ENCODE measurements at regions not wholly inside any gene's neighbourhood (a gene's known extent, or its start where the extent isn't known, plus 50 kb on each side); places are given as distances from the start of the nearest gene placed in this dataset.

DNA sequence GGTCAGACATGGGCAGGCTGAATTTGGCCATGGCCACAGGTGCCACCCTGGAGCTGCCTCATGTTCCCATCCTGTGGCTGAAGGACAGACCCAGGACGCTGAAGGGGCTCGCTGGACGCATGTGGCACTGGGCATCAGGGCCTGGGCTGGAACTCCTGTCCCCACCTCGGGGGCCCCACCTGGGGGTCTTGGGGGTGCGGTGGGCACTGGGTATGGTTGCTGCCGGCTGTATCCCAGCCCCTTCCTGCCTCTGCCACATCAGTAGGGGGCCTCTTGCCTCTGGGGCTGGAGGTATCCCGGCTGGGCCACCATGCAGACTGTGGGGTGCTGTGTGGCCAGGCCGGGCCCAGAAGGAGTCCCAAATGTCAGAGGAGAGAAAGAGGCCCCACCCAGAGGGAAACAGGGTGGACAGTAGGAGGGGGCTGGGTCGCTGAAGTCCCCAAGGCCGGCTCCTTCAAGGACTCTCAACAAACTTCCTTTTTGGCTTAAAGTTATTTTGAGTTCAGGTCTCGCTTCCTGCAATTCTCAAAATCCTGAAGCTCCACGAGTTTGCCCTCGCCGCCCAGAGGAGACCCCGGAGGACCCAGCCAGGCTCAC is 78.7 kb downstream of the SIK1 start:
- no peak for DNase-seq (ENCODE audit: low read depth, low spot score)

DNA sequence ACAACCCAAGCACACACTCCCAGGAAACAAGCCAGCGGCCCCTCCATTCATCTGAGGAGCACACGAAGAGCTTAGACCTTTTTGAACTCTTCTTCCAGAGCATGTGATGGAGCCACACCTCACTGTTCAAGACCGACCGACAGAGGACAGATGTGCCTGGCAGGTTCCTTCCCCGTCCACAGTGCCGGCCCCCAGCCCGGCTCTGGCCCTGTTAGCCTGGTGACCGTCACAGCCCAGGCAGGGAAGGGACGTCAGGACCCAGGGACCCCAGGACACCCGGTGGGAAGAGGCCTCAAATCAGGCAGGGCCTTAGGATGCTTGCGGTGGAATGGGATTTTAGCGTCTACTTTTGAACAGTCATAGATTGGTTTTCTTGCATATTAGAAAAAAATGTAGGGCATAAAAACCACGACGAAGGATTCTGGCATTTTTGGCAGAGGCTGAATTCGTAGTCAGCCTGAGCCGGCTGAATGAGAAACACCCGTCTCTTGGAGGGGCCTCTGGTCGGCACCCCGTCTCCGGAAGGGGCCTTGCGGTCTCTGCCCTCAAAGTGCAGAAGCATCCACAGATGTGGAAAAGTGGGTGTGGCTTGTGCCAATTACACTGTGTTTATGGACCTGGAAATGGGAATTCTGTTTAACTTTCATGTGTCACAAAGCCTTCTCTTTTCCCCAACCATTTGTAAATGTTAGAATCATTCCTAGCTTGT is 79.3 kb downstream of the SIK1 start:
- no peak for DNase-seq (ENCODE audit: low read depth, low spot score)

DNA sequence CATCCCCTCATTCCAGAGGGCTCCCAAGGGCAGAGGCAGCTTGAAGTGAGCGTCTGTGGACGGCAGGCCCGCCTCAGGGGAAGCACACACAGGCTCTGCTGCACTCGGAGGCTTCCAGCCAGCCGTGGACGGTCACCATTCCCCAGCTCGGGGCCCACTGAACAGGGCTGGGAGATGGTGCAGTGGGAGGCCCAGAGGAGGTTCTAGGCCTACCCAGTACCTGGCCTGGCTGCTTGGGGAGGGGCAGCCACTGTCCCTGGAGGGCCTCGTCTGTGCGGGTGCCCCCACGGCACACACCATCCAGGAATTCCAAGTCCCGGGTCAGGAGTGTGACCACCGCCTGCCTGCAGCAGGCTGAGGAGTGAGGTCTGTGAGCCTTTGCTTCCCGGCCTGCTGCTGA is 80.4 kb downstream of the SIK1 start:
- DNase-seq (ENCODE audit: low read depth, low spot score) = no peak

DNA sequence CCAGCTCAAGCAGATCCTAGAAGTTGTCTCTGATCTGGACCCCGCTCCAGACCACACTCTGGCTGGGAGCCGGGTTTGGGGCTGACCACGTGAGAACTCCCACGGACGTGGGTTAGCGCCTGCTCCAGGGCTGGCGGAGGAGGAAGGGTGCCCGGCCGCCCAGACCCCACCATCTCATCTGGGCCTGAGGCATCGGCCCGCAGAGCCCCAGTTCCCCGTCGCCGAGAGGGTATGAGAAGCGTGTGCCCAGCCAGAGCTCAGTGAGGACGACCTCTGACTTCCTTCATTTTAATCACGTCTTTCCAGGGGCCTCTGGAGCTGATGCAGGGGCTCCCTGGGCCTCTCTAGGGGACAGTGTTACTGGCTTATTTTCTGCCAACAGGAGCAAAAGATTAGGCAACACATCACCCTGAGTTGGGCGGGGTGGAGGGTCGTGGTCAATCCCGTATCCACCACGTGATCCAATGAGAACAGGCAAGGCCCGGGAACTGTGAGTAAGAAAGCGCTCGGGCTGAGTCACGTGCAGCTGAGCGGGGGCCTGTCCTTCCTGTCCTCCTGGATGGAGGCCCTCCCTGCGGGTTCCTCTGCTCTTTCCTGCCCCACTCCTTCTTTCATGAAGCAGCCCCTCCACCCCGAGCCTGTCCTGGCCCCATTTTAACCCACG is 81.1 kb downstream of the SIK1 start:
- DNase-seq (ENCODE audit: low read depth, low spot score) = no peak

DNA sequence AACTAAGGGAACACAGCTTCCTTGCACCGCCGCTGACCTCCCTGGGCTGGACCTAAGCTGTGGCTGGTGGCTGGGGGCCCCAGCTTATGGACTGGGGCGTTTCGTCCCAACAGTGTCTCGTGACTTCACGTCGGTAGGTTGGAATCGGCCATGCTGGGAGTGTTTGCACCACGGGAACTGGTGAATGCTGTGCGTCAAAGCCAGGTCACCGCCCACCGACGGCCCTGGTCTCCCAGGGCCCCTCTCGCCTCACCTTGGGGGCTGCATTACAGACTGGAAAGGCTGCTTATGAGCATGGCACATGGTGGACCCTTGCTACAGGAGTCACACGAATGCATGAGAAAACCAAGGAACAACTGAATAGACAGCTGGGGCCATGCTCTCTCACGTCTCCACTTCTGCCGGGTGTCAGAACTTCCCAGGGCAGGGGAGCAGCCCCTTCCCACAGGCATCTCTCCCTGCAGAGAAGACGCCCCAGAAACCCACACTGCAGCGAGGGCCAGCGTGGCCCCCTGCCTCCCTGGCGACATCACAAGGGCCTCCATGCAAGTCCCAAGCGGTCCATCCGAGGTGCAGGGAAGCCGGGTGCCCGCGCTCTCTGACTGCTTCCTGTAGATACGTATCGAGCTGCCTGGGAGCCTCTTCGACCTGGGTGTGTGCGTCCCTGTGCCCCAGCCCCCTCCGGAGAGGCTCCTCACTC is 81.7 kb downstream of the SIK1 start:
- no peak for DNase-seq (ENCODE audit: low read depth, low spot score)

GRCh38 chr21:43343992-43344886 is 82.7 kb downstream of the SIK1 start:
- no peak for DNase-seq (ENCODE audit: low read depth, low spot score)

GRCh38 chr21:43343095-43343991 is 83.6 kb downstream of the SIK1 start:
- DNase-seq (ENCODE audit: low read depth, low spot score) = no peak

- no peak for DNase-seq (ENCODE audit: low read depth, low spot score)
Measured at GRCh38 chr21:43342301-43342881, 84.5 kb downstream of the SIK1 start.

DNA sequence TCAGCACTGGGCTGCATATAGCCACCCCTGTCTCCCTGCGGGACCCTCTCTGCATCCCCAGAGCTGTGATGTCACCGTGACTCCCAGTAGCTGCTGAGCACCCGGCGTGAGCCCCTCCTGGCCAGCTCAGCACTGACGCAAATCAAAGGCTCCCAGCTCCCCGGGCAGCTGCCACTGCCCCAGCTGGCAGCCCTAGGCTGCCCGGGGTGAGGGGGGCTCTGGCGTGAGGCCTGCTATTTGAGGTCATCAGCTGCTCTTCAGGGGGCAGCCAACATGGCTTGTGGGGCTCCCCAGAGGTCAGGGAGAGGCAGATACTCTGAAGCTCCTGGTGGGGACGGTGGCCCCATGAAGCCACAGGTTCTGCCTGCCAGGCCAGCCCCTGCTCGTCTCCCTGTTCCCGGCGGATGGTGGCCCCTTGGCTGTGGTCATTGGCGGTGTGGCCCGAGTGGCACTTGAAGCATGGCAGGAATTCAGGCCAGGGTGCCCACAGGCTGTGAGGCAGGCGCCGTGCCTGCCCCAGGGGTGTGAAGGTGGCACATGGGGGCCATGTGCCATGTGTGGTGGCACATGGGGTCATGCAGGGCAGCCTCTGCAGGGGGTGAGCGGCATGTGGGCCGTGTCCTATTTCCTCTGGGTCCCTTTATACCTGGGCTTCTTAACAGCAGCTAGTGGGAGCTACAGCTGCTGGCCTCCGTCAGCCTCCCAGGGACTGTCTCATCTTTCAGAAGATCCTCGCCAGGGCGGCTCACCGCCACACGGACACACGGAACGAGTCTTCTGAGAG is 85.4 kb downstream of the SIK1 start:
- no peak for DNase-seq (ENCODE audit: low read depth, low spot score)

DNA sequence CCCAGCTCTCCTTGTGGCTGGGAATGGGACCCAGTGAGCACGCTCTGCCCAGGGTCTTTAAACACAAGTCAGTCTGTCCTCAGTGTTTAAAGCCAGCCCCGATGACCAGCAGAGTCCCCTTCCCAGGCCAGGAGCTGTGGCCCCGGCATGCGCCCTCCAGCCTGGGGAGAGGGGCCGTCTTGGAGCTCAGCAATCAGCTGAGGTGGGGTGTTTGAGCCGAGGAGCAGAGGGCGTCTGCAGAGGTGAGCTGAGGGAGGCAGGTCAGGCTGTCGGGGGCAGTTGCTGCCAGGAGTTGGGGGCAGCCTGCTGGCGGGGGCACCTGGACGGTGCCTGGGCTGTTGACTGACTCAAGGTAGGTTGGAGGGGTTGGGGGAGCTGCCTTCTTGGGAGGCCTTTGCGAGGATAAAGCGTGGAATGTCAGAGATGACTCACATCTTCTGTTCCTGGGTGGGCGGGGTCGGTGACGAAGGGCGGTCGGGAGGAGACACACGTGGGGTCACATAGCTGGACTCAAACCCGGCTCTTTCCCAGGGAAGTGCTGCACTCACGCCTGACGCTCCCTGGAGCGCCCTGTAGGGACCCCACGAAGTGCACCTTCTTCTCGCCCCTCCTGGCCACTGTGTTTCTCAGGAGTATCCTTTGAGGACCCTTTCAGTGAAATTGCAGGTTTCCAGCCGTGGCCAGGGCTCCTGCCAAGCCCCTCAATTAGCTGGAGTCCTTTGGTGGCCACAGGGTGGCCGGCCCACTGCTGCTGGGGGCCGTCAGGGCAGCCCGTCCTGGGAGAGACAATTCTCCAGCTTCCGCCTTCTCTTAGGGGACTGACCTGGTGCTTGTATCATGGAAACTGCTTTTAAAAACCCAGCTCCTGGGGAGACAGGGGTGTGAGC is 86.2 kb downstream of the SIK1 start:
- DNase-seq (ENCODE audit: low read depth, low spot score) = no peak

GRCh38 chr21:43339668-43340067 is 87.3 kb downstream of the SIK1 start:
- DNase-seq (ENCODE audit: low read depth, low spot score) = no peak

GRCh38 chr21:43338951-43339350 is 88.0 kb downstream of the SIK1 start:
- DNase-seq (ENCODE audit: low read depth, low spot score) = no peak

DNA sequence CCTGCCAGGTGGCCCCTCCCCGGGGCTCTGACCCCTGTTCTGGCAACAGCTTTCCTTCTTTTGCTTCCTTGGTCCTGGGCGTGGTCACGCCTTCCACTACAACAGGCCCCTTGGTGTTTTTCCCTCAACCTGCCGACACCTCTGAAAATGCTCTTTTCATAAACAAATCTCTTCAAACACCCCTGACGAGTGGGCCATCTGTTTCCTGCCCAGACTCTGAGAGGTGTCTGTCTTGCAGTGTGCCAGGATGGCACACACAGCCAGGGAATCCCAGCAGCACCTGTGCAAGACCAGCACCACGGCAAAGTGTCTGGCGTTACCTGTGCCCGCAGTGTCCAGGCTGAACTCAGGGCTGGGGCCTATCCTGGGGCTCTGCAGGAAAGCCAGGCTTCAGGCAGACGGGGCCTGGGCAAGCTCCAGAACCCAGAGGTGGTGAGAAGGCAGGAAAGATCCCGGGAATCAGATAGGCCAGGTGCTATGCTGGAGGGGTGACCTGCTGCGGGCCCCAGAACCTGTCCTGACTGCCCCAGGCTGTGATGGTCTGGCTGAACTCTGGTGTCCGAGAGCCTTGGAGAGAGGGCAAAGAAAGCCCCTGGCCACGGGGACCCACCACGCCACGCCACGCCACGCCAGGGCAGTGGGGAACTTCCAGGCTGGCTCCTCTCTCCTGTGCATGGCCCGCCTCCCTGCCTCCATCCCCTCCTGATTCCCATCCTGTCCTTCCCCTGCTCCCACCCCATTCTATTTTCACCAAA is 88.9 kb downstream of the SIK1 start:
- no peak for DNase-seq (ENCODE audit: low read depth, low spot score)

DNA sequence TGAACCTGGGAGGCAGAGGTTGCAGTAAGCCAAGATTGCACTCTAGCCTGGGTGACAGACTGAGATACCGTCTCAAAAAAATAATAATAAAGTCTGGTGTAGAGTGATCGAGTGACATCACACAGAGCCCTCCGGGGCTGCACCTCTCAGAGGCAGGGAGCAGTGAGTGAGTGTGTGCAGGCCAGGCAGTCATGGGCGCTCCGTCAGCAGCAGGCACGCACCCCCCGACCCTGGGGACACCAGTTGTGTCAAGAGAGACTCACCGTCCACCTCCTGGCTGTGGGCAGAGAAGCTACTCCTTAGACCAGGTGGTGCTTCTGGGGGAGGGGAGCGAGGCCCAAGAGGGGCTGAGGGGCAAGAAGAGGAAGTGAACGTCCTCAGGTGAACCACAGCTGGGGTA is 91.8 kb downstream of the SIK1 start:
- DNase-seq (ENCODE audit: low read depth, low spot score) = no peak

DNA sequence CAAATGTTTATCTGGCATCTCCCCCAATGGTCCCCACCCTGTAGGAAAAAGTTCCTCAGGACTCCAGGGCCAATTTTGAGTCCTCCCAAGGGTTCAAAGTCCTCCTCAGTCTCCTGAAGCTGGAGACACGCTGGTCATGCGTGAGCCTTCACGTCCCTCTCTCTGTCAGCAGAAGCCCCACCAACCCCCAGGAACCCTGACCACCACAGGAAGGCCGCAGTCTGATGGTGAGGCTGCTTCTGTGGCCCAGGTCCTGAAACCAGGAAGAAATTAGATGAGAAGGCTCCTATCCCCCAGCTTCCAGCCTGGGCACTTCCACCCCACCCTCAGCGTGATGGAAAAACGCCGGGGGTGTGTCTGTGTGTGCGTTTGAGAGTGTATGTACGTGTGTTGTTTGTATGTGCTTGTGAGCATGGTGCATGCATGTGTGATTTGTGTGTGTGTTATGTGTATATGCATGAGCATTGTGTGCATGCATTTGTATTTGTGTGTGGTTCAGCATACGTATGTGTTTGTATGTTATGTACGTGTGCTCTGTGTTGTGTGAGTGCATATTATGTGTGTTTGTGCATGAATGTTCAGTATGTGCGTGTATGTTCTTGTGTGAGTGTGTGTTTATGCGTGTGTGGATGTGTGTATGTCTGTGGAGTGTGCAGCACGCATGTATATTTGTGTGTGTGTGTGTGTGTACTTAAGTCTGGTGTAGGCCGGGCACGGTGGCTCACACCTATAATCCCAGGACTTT is 92.5 kb downstream of the SIK1 start:
- no peak for DNase-seq (ENCODE audit: low read depth, low spot score)

- DNase-seq (ENCODE audit: low read depth, low spot score) = no peak
Measured at GRCh38 chr21:43333298-43334062, 93.5 kb downstream of the SIK1 start.

Data from activated CD4-positive, CD25-positive, alpha-beta regulatory T cell treated with anti-CD3 and anti-CD28 coated beads, Interleukin-2, amount 50 U/mL, for 16 hours (primary cell).